C4-2B (cell line): ENCODE measurements at regions not wholly inside any gene's neighbourhood (a gene's known extent, or its start where the extent isn't known, plus 50 kb on each side); places are given as distances from the start of the nearest gene placed in this dataset.

Experiments
- H3K27ac ChIP-seq: fragments of 450-650 bp; 2 replicates; pipeline ENCODE4 v1.5.1; 2017
- CTCF ChIP-seq: fragments of 450-650 bp; conservative IDR thresholded peaks from 2 replicates; pipeline ENCODE4 v1.5.1; 2017; ENCODE audit warnings: mild to moderate bottlenecking
- ZFX ChIP-seq: fragments of 450-650 bp; IDR thresholded peaks from 2 replicates; pipeline ENCODE4 v1.6.1; 2017

DNA sequence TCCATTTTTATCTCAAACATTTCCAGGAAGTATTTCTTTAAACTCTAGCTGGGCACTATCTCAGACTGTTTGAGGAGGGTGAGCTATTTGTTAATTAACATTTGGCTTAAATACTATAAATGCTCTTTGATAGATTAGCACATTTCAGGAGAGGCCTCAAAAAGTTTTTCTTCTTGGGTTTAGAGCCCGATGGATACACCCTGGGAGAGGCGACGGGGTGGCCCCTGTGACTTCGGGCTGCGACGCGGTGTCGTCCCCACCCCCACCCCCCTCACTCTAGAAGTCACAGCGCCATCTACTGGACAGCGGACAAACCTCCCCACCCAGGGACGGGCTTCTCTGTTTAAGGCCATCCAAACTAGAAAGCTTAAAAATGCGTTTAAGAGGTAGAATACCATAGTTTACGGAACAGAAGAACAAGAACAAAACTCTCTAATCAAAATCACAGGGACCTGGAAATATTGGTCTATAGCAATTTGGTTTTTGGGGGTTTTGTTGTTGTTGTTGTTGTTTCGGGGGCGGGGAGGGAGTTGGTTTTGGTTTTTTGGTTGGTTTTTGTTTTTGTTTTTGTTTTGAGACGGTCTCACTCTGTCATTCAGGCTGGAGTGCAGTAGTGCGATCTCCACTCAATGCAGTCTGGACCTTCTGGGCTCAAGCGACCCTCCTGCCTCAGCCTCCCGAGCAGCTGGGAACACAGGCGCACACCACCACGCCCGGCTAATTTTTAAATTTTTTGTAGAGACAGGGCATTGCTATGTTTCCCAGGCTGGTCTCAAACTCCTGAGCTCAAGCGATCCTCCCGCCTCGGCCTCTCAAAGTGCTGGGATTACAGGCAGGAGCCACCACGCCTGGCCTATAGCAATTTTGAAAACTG, 254.4 kb downstream of the C16orf95 start:
- no peak overlapping the region for H3K27ac ChIP-seq
- TF ChIP-seq ZFX (no peak), CTCF (peak; percentile 93)

DNA sequence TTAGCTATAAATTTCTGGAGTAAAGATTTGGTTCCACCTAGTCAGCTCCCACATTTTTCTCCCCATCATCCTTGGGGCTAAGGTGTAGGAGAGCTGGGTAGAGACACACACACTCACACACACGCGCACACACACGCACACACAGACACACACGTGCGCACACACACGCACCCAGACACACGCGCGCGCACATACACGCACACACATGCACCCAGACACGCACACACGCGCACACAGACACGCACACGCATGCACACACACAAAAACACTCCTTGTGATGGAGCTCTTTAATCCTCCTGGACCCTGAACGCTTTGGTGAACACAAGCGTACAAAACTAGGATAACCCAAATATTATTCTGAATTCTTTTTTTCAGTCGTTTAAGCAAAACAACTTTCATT, 253.6 kb downstream of the C16orf95 start:
- TF ChIP-seq CTCF (no peak), ZFX (no peak)
- H3K27ac ChIP-seq = no peak overlapping the region

DNA sequence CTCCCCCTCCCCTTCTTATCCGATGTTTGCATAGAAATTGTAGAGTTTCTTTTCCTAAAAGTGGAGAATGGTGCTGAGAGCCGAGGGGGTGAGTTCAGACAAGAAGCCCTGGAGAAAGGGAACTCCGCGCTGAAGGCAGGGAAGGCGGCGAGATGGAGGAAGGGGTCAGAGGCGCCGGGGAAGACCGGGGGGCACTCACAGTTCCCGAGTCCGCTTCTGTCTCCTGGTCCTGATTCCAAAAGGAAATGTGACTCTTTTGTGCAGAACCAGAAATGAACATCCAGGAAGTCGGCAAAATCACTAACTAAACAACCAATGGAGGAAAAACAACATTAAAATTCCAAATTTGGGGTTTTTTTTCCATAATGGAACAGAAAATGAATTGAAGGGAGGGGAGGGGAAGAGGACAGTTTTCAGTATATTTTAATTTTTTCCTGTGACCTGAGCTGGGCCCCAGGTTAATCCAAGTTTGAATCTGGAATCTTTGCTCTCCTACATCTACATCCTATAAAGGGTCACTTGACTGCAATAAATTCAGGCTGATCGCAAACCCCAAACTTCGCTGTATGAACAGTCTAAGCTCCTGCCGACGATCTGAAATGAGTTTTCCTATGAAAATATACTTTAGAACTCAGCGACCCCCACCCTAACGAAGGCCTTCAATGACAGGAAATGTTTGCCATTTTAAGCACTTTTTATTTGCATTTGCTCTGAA, 252.3 kb downstream of the C16orf95 start:
- no peak for TF ChIP-seq ZFX
- no peak for TF ChIP-seq CTCF
- H3K27ac ChIP-seq = no peak overlapping the region

DNA sequence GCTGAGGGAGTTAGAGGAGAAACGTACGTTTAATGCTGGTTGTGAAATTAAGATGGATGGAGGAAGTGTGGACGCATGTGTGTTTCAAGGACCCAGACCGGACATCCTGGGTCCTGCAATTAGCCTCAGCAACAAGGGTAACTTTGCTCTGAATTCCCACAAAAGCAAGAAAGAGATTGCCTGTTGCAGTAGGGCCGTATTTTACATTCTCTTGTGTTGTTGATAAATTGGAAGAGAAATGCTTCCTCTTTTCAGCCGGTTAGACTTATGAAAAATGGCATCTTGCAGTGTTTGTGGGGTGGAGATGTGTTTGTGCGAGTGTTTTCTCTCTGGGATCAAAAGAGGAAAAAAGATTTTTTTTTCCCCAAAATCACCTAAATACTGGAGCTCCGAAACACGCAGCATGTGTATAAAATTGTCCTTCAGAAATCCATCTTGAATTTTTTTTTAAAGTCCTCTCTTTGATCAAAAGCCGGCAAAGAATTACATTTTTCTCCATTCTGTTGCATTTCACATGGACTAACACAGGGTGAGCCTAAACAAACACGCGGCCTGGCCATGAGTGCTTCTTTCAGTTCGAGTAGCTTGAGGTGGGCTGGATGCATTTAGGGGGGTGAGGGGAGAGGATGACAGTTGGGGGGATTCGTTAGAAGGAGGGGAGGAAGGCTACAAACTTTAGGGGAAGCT, 251.6 kb downstream of the C16orf95 start:
- H3K27ac ChIP-seq = no peak overlapping the region
- TF ChIP-seq CTCF = no peak
- TF ChIP-seq ZFX = no peak

- TF ChIP-seq CTCF (no peak), ZFX (no peak)
- no peak overlapping the region for H3K27ac ChIP-seq
Measured at GRCh38 chr16:87066133-87067002, 250.8 kb downstream of the C16orf95 start.

GRCh38 chr16:87067003-87067556, 250.1 kb downstream of the C16orf95 start:
- TF ChIP-seq CTCF = no peak
- no peak for TF ChIP-seq ZFX
- no peak overlapping the region for H3K27ac ChIP-seq
